ENCODE measurements at regions not wholly inside any gene's neighbourhood (a gene's known extent, or its start where the extent isn't known, plus 50 kb on each side); places are given as distances from the start of the nearest gene placed in this dataset.

DNA sequence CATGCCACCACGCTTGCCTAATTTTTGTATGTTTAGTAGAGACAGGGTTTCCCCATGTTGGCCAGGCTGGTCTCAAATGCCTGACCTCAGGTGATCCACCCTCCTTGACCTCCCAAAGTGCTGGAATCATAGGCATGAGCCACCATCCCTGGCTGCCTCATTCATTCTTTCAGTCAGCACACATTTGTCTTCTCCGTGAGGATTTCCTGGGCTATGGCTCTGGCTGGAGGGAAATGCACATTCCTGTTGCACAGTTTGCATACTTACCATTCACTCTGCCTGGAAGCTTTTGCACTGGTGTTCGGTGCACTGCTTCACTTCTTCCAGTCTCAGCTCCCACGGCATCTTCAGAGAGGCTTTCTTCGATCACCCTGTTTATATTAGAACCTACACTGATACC lies 267.8 kb downstream of the STIM2 start:
- H3K4me2 ChIP-seq: no peak overlapping the region
- POLR2A ChIA-PET (ENCODE audit: unreplicated experiment): no interaction called here
- H3K9me3 ChIP-seq (ENCODE audit: insufficient read depth, low read depth): no peaks in the 10 kb centered on the region
- intact Hi-C loops (cut with micrococcal nuclease; ENCODE audit: unreplicated experiment): no loop called here
- CTCF ChIA-PET: no interaction called here
- no TSS peak for BruUV-seq (replicated peaks)
- H4K20me1 ChIP-seq (ENCODE audit: insufficient read depth): no peaks in the 10 kb centered on the region
- H3K36me3 ChIP-seq (ENCODE audit: low read depth): no peaks in the 10 kb centered on the region
- H3K9me2 ChIP-seq (ENCODE audit: insufficient read depth): no peaks in the 10 kb centered on the region
- H3K4me3 ChIP-seq: no peak overlapping the region
- no peaks in the 10 kb centered on the region for H3F3A ChIP-seq (ENCODE audit: insufficient read depth, low read depth)
- H3K27me3 ChIP-seq (ENCODE audit: insufficient read depth, low read depth): no peaks in the 10 kb centered on the region
- no peaks in the 10 kb centered on the region for H3K79me2 ChIP-seq (ENCODE audit: low read depth)
- no peaks in the 10 kb centered on the region for H3K4me1 ChIP-seq (replicated peaks; ENCODE audit: insufficient read depth)
- H3K27ac ChIP-seq: no peak overlapping the region
- TF ChIP-seq EZH2 (IDR thresholded peaks at IDR 0.05; ENCODE audit: low read depth): no peak
- H2AFZ ChIP-seq: no peak overlapping the region
- DNase-seq: no peak

DNA sequence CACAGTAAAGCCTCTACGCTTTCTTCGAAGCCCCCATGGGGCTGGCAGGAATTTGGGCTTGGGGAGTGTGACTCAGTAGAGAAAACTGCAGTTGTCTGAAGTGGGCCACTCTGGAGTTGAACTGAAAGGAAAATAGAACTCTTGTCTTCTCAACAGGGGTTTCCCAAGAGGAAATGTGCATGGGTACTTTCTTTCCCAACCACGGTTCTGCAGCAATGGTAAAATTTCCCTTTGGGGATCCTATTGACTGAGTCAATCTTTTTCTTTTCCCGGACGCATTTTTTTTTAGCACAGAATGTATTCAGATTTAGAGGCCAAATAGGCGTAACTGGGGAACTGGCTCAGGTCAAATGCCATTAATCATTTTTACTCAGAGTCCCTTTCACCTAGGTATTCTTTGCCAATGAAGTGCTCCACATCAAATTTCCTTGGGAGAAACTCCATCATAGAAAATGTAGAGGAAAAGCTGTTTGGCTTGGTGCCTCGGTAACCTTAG lies 269.3 kb downstream of the STIM2 start:
- Histone ChIP-seq H3K4me1 (replicated peaks; ENCODE audit: insufficient read depth) (no peaks in the 10 kb centered on the region), H3F3A (ENCODE audit: insufficient read depth, low read depth) (no peaks in the 10 kb centered on the region), H3K9me3 (ENCODE audit: insufficient read depth, low read depth) (no peaks in the 10 kb centered on the region), H3K4me2 (no peak overlapping the region), H2AFZ (no peak overlapping the region), H3K27me3 (ENCODE audit: insufficient read depth, low read depth) (no peaks in the 10 kb centered on the region), H3K79me2 (ENCODE audit: low read depth) (no peaks in the 10 kb centered on the region), H3K4me3 (no peak overlapping the region), H3K9me2 (ENCODE audit: insufficient read depth) (no peaks in the 10 kb centered on the region), H3K27ac (no peak overlapping the region), H3K36me3 (ENCODE audit: low read depth) (no peaks in the 10 kb centered on the region), H4K20me1 (ENCODE audit: insufficient read depth) (no peaks in the 10 kb centered on the region)
- intact Hi-C loops (cut with micrococcal nuclease; ENCODE audit: unreplicated experiment): no loop called here
- DNase-seq: no peak
- TF ChIP-seq, protein P1, sequence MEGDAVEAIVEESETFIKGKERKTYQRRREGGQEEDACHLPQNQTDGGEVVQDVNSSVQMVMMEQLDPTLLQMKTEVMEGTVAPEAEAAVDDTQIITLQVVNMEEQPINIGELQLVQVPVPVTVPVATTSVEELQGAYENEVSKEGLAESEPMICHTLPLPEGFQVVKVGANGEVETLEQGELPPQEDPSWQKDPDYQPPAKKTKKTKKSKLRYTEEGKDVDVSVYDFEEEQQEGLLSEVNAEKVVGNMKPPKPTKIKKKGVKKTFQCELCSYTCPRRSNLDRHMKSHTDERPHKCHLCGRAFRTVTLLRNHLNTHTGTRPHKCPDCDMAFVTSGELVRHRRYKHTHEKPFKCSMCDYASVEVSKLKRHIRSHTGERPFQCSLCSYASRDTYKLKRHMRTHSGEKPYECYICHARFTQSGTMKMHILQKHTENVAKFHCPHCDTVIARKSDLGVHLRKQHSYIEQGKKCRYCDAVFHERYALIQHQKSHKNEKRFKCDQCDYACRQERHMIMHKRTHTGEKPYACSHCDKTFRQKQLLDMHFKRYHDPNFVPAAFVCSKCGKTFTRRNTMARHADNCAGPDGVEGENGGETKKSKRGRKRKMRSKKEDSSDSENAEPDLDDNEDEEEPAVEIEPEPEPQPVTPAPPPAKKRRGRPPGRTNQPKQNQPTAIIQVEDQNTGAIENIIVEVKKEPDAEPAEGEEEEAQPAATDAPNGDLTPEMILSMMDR (conservative IDR thresholded peaks at IDR 0.05): no peak
- TF ChIP-seq EZH2 (IDR thresholded peaks at IDR 0.05; ENCODE audit: low read depth): no peak
- CTCF ChIA-PET: no interaction called here
- no TSS peak for BruUV-seq (replicated peaks)
- POLR2A ChIA-PET (ENCODE audit: unreplicated experiment): no interaction called here

DNA sequence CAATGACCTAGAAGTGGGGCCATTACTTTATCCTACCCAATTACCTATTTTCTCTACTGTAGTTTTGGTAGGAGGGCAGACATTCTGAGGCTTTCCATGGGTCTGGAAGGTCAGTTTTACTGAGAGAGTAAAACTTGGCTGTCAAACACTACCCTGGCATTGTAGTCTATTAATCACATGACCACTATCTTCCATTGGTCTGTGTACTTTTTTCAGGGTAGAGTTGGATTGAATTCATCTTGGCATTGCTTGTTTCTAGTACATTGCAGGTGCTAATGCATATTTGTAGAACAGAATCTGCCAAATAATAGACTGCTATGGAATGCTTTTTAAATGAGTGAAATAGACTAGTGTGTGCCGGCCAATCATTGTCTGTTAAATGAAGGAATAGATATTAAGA lies 271.9 kb downstream of the STIM2 start:
- Histone ChIP-seq H3K27ac (no peak overlapping the region), H3K4me3 (no peak overlapping the region), H3K9me2 (ENCODE audit: insufficient read depth) (no peaks in the 10 kb centered on the region), H3K9me3 (ENCODE audit: insufficient read depth, low read depth) (no peaks in the 10 kb centered on the region), H2AFZ (no peak overlapping the region), H3K36me3 (ENCODE audit: low read depth) (no peaks in the 10 kb centered on the region), H3K4me1 (replicated peaks; ENCODE audit: insufficient read depth) (no peaks in the 10 kb centered on the region), H3F3A (ENCODE audit: insufficient read depth, low read depth) (no peaks in the 10 kb centered on the region), H3K27me3 (ENCODE audit: insufficient read depth, low read depth) (no peaks in the 10 kb centered on the region), H3K79me2 (ENCODE audit: low read depth) (no peaks in the 10 kb centered on the region), H4K20me1 (ENCODE audit: insufficient read depth) (no peaks in the 10 kb centered on the region), H3K4me2 (no peak overlapping the region)
- TF ChIP-seq EZH2 (IDR thresholded peaks at IDR 0.05; ENCODE audit: low read depth): no peak
- TF ChIP-seq, protein P1 (conservative IDR thresholded peaks at IDR 0.05): no peak
- no TSS peak for BruUV-seq (replicated peaks)
- ChIA-PET CTCF (no interaction called here), POLR2A (ENCODE audit: unreplicated experiment) (no interaction called here)
- no peak for DNase-seq
- intact Hi-C loops (cut with micrococcal nuclease; ENCODE audit: unreplicated experiment): no loop called here

DNA sequence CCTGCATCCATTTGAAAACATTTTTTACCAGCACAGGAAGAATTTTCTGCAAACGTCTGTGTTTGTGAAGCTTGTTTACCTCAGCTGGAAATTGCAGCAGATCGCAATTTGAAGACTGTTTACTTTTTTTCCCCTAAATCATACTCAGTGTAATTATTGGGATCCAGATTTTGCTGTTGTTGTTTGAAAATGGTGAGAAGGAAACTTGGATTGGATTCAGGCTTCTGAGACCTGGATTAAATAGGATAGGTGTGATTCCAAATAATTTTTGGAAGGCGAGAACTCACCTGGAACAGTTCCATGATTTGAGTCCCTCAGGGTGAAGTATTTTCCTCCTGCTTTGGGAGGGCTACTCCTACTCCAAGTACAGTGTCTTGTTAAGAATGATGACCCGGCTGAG lies 279.8 kb downstream of the STIM2 start:
- no peak for TF ChIP-seq EZH2 (IDR thresholded peaks at IDR 0.05; ENCODE audit: low read depth)
- TF ChIP-seq, protein P1 (conservative IDR thresholded peaks at IDR 0.05): no peak
- H3K36me3 ChIP-seq (ENCODE audit: low read depth): no peaks in the 10 kb centered on the region
- intact Hi-C loops (cut with micrococcal nuclease; ENCODE audit: unreplicated experiment): no loop called here
- no peaks in the 10 kb centered on the region for H3K79me2 ChIP-seq (ENCODE audit: low read depth)
- CTCF ChIA-PET: no interaction called here
- DNase-seq: no peak
- no peaks in the 10 kb centered on the region for H3K9me3 ChIP-seq (ENCODE audit: insufficient read depth, low read depth)
- no peaks in the 10 kb centered on the region for H3K27me3 ChIP-seq (ENCODE audit: insufficient read depth, low read depth)
- H2AFZ ChIP-seq: no peak overlapping the region
- POLR2A ChIA-PET (ENCODE audit: unreplicated experiment): no interaction called here
- H3K4me3 ChIP-seq: no peak overlapping the region
- H3K9me2 ChIP-seq (ENCODE audit: insufficient read depth): no peaks in the 10 kb centered on the region
- H4K20me1 ChIP-seq (ENCODE audit: insufficient read depth): no peaks in the 10 kb centered on the region
- H3K4me1 ChIP-seq (replicated peaks; ENCODE audit: insufficient read depth): no peaks in the 10 kb centered on the region
- no TSS peak for BruUV-seq (replicated peaks)
- no peak overlapping the region for H3K4me2 ChIP-seq
- no peaks in the 10 kb centered on the region for H3F3A ChIP-seq (ENCODE audit: insufficient read depth, low read depth)
- no peak overlapping the region for H3K27ac ChIP-seq
